ENCODE measurements at regions not wholly inside any gene's neighbourhood (a gene's known extent, or its start where the extent isn't known, plus 50 kb on each side); places are given as distances from the start of the nearest gene placed in this dataset.

- Histone ChIP-seq H3K4me2 (ENCODE audit: low read depth, low read length, poor library complexity, severe bottlenecking) (no peak overlapping the region), H3K27ac (ENCODE audit: low read depth, low read length) (no peak overlapping the region), H3K9me2 (replicated peaks; ENCODE audit: insufficient read depth, low read length) (no peaks in the 10 kb centered on the region), H3K36me3 (ENCODE audit: low read length) (no peaks in the 10 kb centered on the region), H3F3A (ENCODE audit: insufficient read depth) (no peaks in the 10 kb centered on the region), H3K27me3 (ENCODE audit: low read length) (no peaks in the 10 kb centered on the region), H3K9ac (ENCODE audit: low read length) (no peak overlapping the region), H2AFZ (ENCODE audit: low read depth, low read length, severe bottlenecking) (no peak overlapping the region), H4K20me1 (ENCODE audit: low read depth, low read length) (no peaks in the 10 kb centered on the region), H3K4me3 (ENCODE audit: insufficient read depth, low read length, poor library complexity, severe bottlenecking) (no peak overlapping the region), H3K79me2 (ENCODE audit: insufficient read depth, low read length) (no peaks in the 10 kb centered on the region), H3K9me3 (ENCODE audit: insufficient read depth, low read length) (no peaks in the 10 kb centered on the region)
- no peak for TF ChIP-seq EZH2phosphoT487 (conservative IDR thresholded peaks at IDR 0.05; ENCODE audit: low read length)
Observed at GRCh38 chr6:166852451-166852975, 103.8 kb downstream of the RNASET2 start.

GRCh38 chr6:166851911-166852310 is 104.4 kb downstream of the RNASET2 start:
- H3K36me3 ChIP-seq (ENCODE audit: low read length): no peaks in the 10 kb centered on the region
- no peak for TF ChIP-seq EZH2phosphoT487 (conservative IDR thresholded peaks at IDR 0.05; ENCODE audit: low read length)
- TF ChIP-seq CTCF (IDR thresholded peaks at IDR 0.05; ENCODE audit: insufficient read depth, low read length, poor library complexity, severe bottlenecking): no peak
- no peak overlapping the region for H3K4me3 ChIP-seq (ENCODE audit: insufficient read depth, low read length, poor library complexity, severe bottlenecking)
- H3K9me2 ChIP-seq (replicated peaks; ENCODE audit: insufficient read depth, low read length): no peaks in the 10 kb centered on the region
- no peak overlapping the region for H3K9ac ChIP-seq (ENCODE audit: low read length)
- no peaks in the 10 kb centered on the region for H4K20me1 ChIP-seq (ENCODE audit: low read depth, low read length)
- no peaks in the 10 kb centered on the region for H3F3A ChIP-seq (ENCODE audit: insufficient read depth)
- no peaks in the 10 kb centered on the region for H3K9me3 ChIP-seq (ENCODE audit: insufficient read depth, low read length)
- H3K79me2 ChIP-seq (ENCODE audit: insufficient read depth, low read length): no peaks in the 10 kb centered on the region
- H3K4me2 ChIP-seq (ENCODE audit: low read depth, low read length, poor library complexity, severe bottlenecking): no peak overlapping the region
- H3K27ac ChIP-seq (ENCODE audit: low read depth, low read length): no peak overlapping the region
- H2AFZ ChIP-seq (ENCODE audit: low read depth, low read length, severe bottlenecking): no peak overlapping the region
- H3K27me3 ChIP-seq (ENCODE audit: low read length): no peaks in the 10 kb centered on the region

- Histone ChIP-seq H2AFZ (ENCODE audit: low read depth, low read length, severe bottlenecking) (no peak overlapping the region), H3K9me2 (replicated peaks; ENCODE audit: insufficient read depth, low read length) (no peaks in the 10 kb centered on the region), H4K20me1 (ENCODE audit: low read depth, low read length) (no peaks in the 10 kb centered on the region), H3F3A (ENCODE audit: insufficient read depth) (no peaks in the 10 kb centered on the region), H3K27ac (ENCODE audit: low read depth, low read length) (no peak overlapping the region), H3K79me2 (ENCODE audit: insufficient read depth, low read length) (no peaks in the 10 kb centered on the region), H3K9me3 (ENCODE audit: insufficient read depth, low read length) (no peaks in the 10 kb centered on the region), H3K9ac (ENCODE audit: low read length) (no peak overlapping the region), H3K4me2 (ENCODE audit: low read depth, low read length, poor library complexity, severe bottlenecking) (no peak overlapping the region), H3K36me3 (ENCODE audit: low read length) (no peaks in the 10 kb centered on the region), H3K4me3 (ENCODE audit: insufficient read depth, low read length, poor library complexity, severe bottlenecking) (no peak overlapping the region), H3K27me3 (ENCODE audit: low read length) (no peaks in the 10 kb centered on the region)
- TF ChIP-seq EZH2phosphoT487 (conservative IDR thresholded peaks at IDR 0.05; ENCODE audit: low read length) (no peak), CTCF (IDR thresholded peaks at IDR 0.05; ENCODE audit: insufficient read depth, low read length, poor library complexity, severe bottlenecking) (no peak)
Observed at GRCh38 chr6:166851426-166851825, 104.9 kb downstream of the RNASET2 start.

GRCh38 chr6:166850677-166851076 is 105.7 kb downstream of the RNASET2 start:
- Histone ChIP-seq H3K9ac (ENCODE audit: low read length) (no peak overlapping the region), H3K4me2 (ENCODE audit: low read depth, low read length, poor library complexity, severe bottlenecking) (no peak overlapping the region), H2AFZ (ENCODE audit: low read depth, low read length, severe bottlenecking) (no peak overlapping the region), H3F3A (ENCODE audit: insufficient read depth) (no peaks in the 10 kb centered on the region), H3K27me3 (ENCODE audit: low read length) (no peaks in the 10 kb centered on the region), H3K4me3 (ENCODE audit: insufficient read depth, low read length, poor library complexity, severe bottlenecking) (no peak overlapping the region), H4K20me1 (ENCODE audit: low read depth, low read length) (no peaks in the 10 kb centered on the region), H3K27ac (ENCODE audit: low read depth, low read length) (no peak overlapping the region), H3K36me3 (ENCODE audit: low read length) (no peaks in the 10 kb centered on the region), H3K79me2 (ENCODE audit: insufficient read depth, low read length) (no peaks in the 10 kb centered on the region), H3K9me3 (ENCODE audit: insufficient read depth, low read length) (no peaks in the 10 kb centered on the region), H3K9me2 (replicated peaks; ENCODE audit: insufficient read depth, low read length) (no peaks in the 10 kb centered on the region)
- no peak for TF ChIP-seq EZH2phosphoT487 (conservative IDR thresholded peaks at IDR 0.05; ENCODE audit: low read length)
- no peak for TF ChIP-seq CTCF (IDR thresholded peaks at IDR 0.05; ENCODE audit: insufficient read depth, low read length, poor library complexity, severe bottlenecking)
